Choroid plexus epithelial cell (primary cell): ENCODE measurements at regions not wholly inside any gene's neighbourhood (a gene's known extent, or its start where the extent isn't known, plus 50 kb on each side); places are given as distances from the start of the nearest gene placed in this dataset.
"Not testable (repeated sequence)": the region's sequence is repeated elsewhere in the genome, so short reads cannot be mapped to it uniquely, and the experiment has no call there.

Experiments used
- DNase-seq: peaks from one replicate; pipeline ENCODE4 v3.0.0-alpha.2; 2010; ENCODE audit warnings: low read depth
- H3K4me3 ChIP-seq: 2 replicates; pipeline ENCODE4 v1.5.1; 2011; ENCODE audit warnings: low read depth, mild to moderate bottlenecking, control low read depth, low read length, moderate library complexity
- CTCF ChIP-seq: conservative IDR thresholded peaks from 2 replicates; pipeline ENCODE4 v1.5.1; 2011; ENCODE audit warnings: low read depth, mild to moderate bottlenecking, control low read depth, inconsistent platforms, low read length, moderate library complexity

- TF ChIP-seq CTCF, result no peak
- no peak overlapping the region for H3K4me3 ChIP-seq
- no peak for DNase-seq
These were observed 114.2 kb downstream of the DHRS2 start for GRCh38 chr14:23750357-23750756.

GRCh38 chr14:23751616-23752015, 115.5 kb downstream of the DHRS2 start:
- no peak for DNase-seq
- no peak overlapping the region for H3K4me3 ChIP-seq
- TF ChIP-seq CTCF, result no peak

GRCh38 chr14:23763394-23763793, 127.2 kb downstream of the DHRS2 start:
- TF ChIP-seq CTCF, result no peak

GRCh38 chr14:23766737-23767401, 130.7 kb downstream of the DHRS2 start:
- TF ChIP-seq CTCF, result no peak
- DNase-seq, result no peak

More at GRCh38 chr14:23763394-23763793, 127.2 kb downstream of the DHRS2 start:
- DNase-seq, result no peak
- H3K4me3 ChIP-seq, result no peak overlapping the region

GRCh38 chr14:23769221-23769728, 133.1 kb downstream of the DHRS2 start:
- DNase-seq, result not testable (repeated sequence)

More at GRCh38 chr14:23766737-23767401, 130.7 kb downstream of the DHRS2 start:
- no peak overlapping the region for H3K4me3 ChIP-seq

GRCh38 chr14:23773981-23774380, 137.8 kb downstream of the DHRS2 start:
- no peak for DNase-seq
- H3K4me3 ChIP-seq, result no peak overlapping the region
- no peak for TF ChIP-seq CTCF

More at GRCh38 chr14:23769221-23769728, 133.1 kb downstream of the DHRS2 start:
- H3K4me3 ChIP-seq, result not testable (repeated sequence)

GRCh38 chr14:23776296-23776695, 140.1 kb downstream of the DHRS2 start:
- no peak overlapping the region for H3K4me3 ChIP-seq
- no peak for TF ChIP-seq CTCF
- no peak for DNase-seq
